ENCODE measurements at regions not wholly inside any gene's neighbourhood (a gene's known extent, or its start where the extent isn't known, plus 50 kb on each side); places are given as distances from the start of the nearest gene placed in this dataset.

- H3F3A ChIP-seq (ENCODE audit: control insufficient read depth, insufficient read depth): no peaks in the 10 kb centered on the region
- no peak overlapping the region for H3K4me2 ChIP-seq (ENCODE audit: low read length)
- TF ChIP-seq, protein P1, sequence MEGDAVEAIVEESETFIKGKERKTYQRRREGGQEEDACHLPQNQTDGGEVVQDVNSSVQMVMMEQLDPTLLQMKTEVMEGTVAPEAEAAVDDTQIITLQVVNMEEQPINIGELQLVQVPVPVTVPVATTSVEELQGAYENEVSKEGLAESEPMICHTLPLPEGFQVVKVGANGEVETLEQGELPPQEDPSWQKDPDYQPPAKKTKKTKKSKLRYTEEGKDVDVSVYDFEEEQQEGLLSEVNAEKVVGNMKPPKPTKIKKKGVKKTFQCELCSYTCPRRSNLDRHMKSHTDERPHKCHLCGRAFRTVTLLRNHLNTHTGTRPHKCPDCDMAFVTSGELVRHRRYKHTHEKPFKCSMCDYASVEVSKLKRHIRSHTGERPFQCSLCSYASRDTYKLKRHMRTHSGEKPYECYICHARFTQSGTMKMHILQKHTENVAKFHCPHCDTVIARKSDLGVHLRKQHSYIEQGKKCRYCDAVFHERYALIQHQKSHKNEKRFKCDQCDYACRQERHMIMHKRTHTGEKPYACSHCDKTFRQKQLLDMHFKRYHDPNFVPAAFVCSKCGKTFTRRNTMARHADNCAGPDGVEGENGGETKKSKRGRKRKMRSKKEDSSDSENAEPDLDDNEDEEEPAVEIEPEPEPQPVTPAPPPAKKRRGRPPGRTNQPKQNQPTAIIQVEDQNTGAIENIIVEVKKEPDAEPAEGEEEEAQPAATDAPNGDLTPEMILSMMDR (IDR thresholded peaks at IDR 0.05; ENCODE audit: low read depth, low read length, poor library complexity, severe bottlenecking): no peak
- TF ChIP-seq EZH2phosphoT487 (IDR thresholded peaks at IDR 0.05; ENCODE audit: borderline replicate concordance, low read length): no peak
- H3K79me2 ChIP-seq (ENCODE audit: control insufficient read depth, low read length): no peaks in the 10 kb centered on the region
- no peaks in the 10 kb centered on the region for H3K9me2 ChIP-seq (replicated peaks; ENCODE audit: control insufficient read depth, low read length)
- H3K4me1 ChIP-seq (ENCODE audit: control insufficient read depth, low read length): no peaks in the 10 kb centered on the region
- H4K20me1 ChIP-seq (ENCODE audit: control insufficient read depth, insufficient read depth, low read depth, low read length): no peaks in the 10 kb centered on the region
- no peaks in the 10 kb centered on the region for H3K27me3 ChIP-seq (ENCODE audit: control insufficient read depth, low read length)
- H3K4me3 ChIP-seq (ENCODE audit: low read length): no peak overlapping the region
- no peaks in the 10 kb centered on the region for H3K9me3 ChIP-seq (ENCODE audit: control insufficient read depth, insufficient read depth, low read length)
- no peaks in the 10 kb centered on the region for H3K36me3 ChIP-seq (ENCODE audit: control insufficient read depth, low read length)
- no peak overlapping the region for H3K27ac ChIP-seq (ENCODE audit: low read depth, low read length)
Measured at GRCh38 chr2:4002841-4003403, 299.5 kb downstream of the DCDC2C start.

- Histone ChIP-seq H3F3A (ENCODE audit: control insufficient read depth, insufficient read depth) (no peaks in the 10 kb centered on the region), H4K20me1 (ENCODE audit: control insufficient read depth, insufficient read depth, low read depth, low read length) (no peaks in the 10 kb centered on the region), H3K36me3 (ENCODE audit: control insufficient read depth, low read length) (no peaks in the 10 kb centered on the region), H3K27me3 (ENCODE audit: control insufficient read depth, low read length) (no peaks in the 10 kb centered on the region), H3K27ac (ENCODE audit: low read depth, low read length) (no peak overlapping the region), H3K79me2 (ENCODE audit: control insufficient read depth, low read length) (no peaks in the 10 kb centered on the region), H3K4me3 (ENCODE audit: low read length) (no peak overlapping the region), H3K9me3 (ENCODE audit: control insufficient read depth, insufficient read depth, low read length) (no peaks in the 10 kb centered on the region), H3K4me1 (ENCODE audit: control insufficient read depth, low read length) (no peaks in the 10 kb centered on the region), H3K9me2 (replicated peaks; ENCODE audit: control insufficient read depth, low read length) (no peaks in the 10 kb centered on the region), H3K4me2 (ENCODE audit: low read length) (no peak overlapping the region)
- TF ChIP-seq EZH2phosphoT487 (IDR thresholded peaks at IDR 0.05; ENCODE audit: borderline replicate concordance, low read length): no peak
- TF ChIP-seq, protein P1 (IDR thresholded peaks at IDR 0.05; ENCODE audit: low read depth, low read length, poor library complexity, severe bottlenecking): no peak
Measured at GRCh38 chr2:4012197-4012596, 308.8 kb downstream of the DCDC2C start.

GRCh38 chr2:4018535-4018934 lies 315.2 kb downstream of the DCDC2C start:
- no peaks in the 10 kb centered on the region for H3F3A ChIP-seq (ENCODE audit: control insufficient read depth, insufficient read depth)
- H4K20me1 ChIP-seq (ENCODE audit: control insufficient read depth, insufficient read depth, low read depth, low read length): no peaks in the 10 kb centered on the region
- H3K4me3 ChIP-seq (ENCODE audit: low read length): no peak overlapping the region
- no peaks in the 10 kb centered on the region for H3K4me1 ChIP-seq (ENCODE audit: control insufficient read depth, low read length)
- no peaks in the 10 kb centered on the region for H3K9me3 ChIP-seq (ENCODE audit: control insufficient read depth, insufficient read depth, low read length)
- no peak overlapping the region for H3K27ac ChIP-seq (ENCODE audit: low read depth, low read length)
- no peak overlapping the region for H3K4me2 ChIP-seq (ENCODE audit: low read length)
- no peaks in the 10 kb centered on the region for H3K79me2 ChIP-seq (ENCODE audit: control insufficient read depth, low read length)
- H3K27me3 ChIP-seq (ENCODE audit: control insufficient read depth, low read length): no peaks in the 10 kb centered on the region
- H3K36me3 ChIP-seq (ENCODE audit: control insufficient read depth, low read length): no peaks in the 10 kb centered on the region
- TF ChIP-seq, protein P1 (IDR thresholded peaks at IDR 0.05; ENCODE audit: low read depth, low read length, poor library complexity, severe bottlenecking): no peak
- TF ChIP-seq EZH2phosphoT487 (IDR thresholded peaks at IDR 0.05; ENCODE audit: borderline replicate concordance, low read length): no peak
- no peaks in the 10 kb centered on the region for H3K9me2 ChIP-seq (replicated peaks; ENCODE audit: control insufficient read depth, low read length)
